Mesothelial cell of epicardium (in vitro differentiated cells): ENCODE measurements at regions not wholly inside any gene's neighbourhood (a gene's known extent, or its start where the extent isn't known, plus 50 kb on each side); places are given as distances from the start of the nearest gene placed in this dataset.
"Not testable (repeated sequence)": the region's sequence is repeated elsewhere in the genome, so short reads cannot be mapped to it uniquely, and the experiment has no call there.

Source experiments
- DNase-seq, 2 experiments: peaks; one replicate each; pipeline ENCODE4 v3.0.0; 2021; ENCODE audit warnings: low spot score in 2 of 2; ENCODE audit not compliant: unreplicated experiment in 2 of 2
- H3K27ac Mint-ChIP-seq: 2 replicates; pipeline ENCODE4 v1.8.0; 2021; ENCODE audit warnings: mixed read lengths
- H3K27me3 Mint-ChIP-seq: 2 replicates; pipeline ENCODE4 v1.8.0; 2021; ENCODE audit warnings: low read depth, mixed read lengths
- H3K36me3 Mint-ChIP-seq: 2 replicates; pipeline ENCODE4 v1.8.0; 2021; ENCODE audit warnings: mixed read lengths
- H3K4me1 Mint-ChIP-seq: 2 replicates; pipeline ENCODE4 v1.8.0; 2021; ENCODE audit warnings: mixed read lengths
- H3K4me3 Mint-ChIP-seq: 2 replicates; pipeline ENCODE4 v1.8.0; 2021; ENCODE audit warnings: mild to moderate bottlenecking, moderate library complexity, mixed read lengths
- H3K9me3 Mint-ChIP-seq: 2 replicates; pipeline ENCODE4 v1.8.0; 2021; ENCODE audit warnings: mixed read lengths
- CTCF ChIP-seq: fragments of 200-600 bp; sonication (generic); IDR thresholded peaks from one replicate; pipeline ENCODE4 v1.5.0; 2021; ENCODE audit warnings: antibody characterized with exemption; ENCODE audit not compliant: unreplicated experiment

GRCh38 chr21:13827201-13827600 is 217.6 kb downstream of the POTED start:
- no peak for DNase-seq
- Mint-ChIP-seq H3K27me3 (no peaks in the 10 kb centered on the region), H3K4me1 (no peaks in the 10 kb centered on the region), H3K36me3 (no peaks in the 10 kb centered on the region), H3K9me3 (peaks cover 49% of the 10 kb centered on the region), H3K27ac (no peak overlapping the region), H3K4me3 (no peak overlapping the region)
- no peak for TF ChIP-seq CTCF

- H3K27me3 Mint-ChIP-seq, DNase-seq, H3K27ac Mint-ChIP-seq, H3K36me3 Mint-ChIP-seq, H3K4me3 Mint-ChIP-seq, H3K4me1 Mint-ChIP-seq: not testable (repeated sequence)
- peaks cover 47% of the 10 kb centered on the region for H3K9me3 Mint-ChIP-seq
Observed at GRCh38 chr21:13826511-13826910, 216.9 kb downstream of the POTED start.

- not testable (repeated sequence) for DNase-seq, H3K27me3 Mint-ChIP-seq, H3K4me3 Mint-ChIP-seq, H3K4me1 Mint-ChIP-seq, H3K36me3 Mint-ChIP-seq, H3K27ac Mint-ChIP-seq
- peaks cover 53% of the 10 kb centered on the region for H3K9me3 Mint-ChIP-seq
Observed at GRCh38 chr21:13825218-13825778, 215.7 kb downstream of the POTED start.

- H3K27ac Mint-ChIP-seq, DNase-seq, H3K36me3 Mint-ChIP-seq, H3K4me3 Mint-ChIP-seq, H3K4me1 Mint-ChIP-seq, H3K27me3 Mint-ChIP-seq: not testable (repeated sequence)
- peaks cover 61% of the 10 kb centered on the region for H3K9me3 Mint-ChIP-seq
Observed at GRCh38 chr21:13820286-13820685, 210.7 kb downstream of the POTED start.

GRCh38 chr21:13812191-13812590 is 202.6 kb downstream of the POTED start:
- H3K9me3 Mint-ChIP-seq: peaks cover 58% of the 10 kb centered on the region
- not testable (repeated sequence) for H3K4me3 Mint-ChIP-seq, H3K36me3 Mint-ChIP-seq, DNase-seq, H3K4me1 Mint-ChIP-seq, H3K27ac Mint-ChIP-seq, H3K27me3 Mint-ChIP-seq

GRCh38 chr21:13810559-13810958 is 201.0 kb downstream of the POTED start:
- peaks cover 62% of the 10 kb centered on the region for H3K9me3 Mint-ChIP-seq
- not testable (repeated sequence) for H3K36me3 Mint-ChIP-seq, H3K4me3 Mint-ChIP-seq

GRCh38 chr21:13806444-13806843 is 196.9 kb downstream of the POTED start:
- H3K36me3 Mint-ChIP-seq, H3K4me1 Mint-ChIP-seq, H3K27me3 Mint-ChIP-seq, DNase-seq, H3K4me3 Mint-ChIP-seq, H3K27ac Mint-ChIP-seq: not testable (repeated sequence)
- peaks cover 57% of the 10 kb centered on the region for H3K9me3 Mint-ChIP-seq

More at GRCh38 chr21:13810559-13810958, 201.0 kb downstream of the POTED start:
- not testable (repeated sequence) for DNase-seq, H3K27me3 Mint-ChIP-seq, H3K27ac Mint-ChIP-seq, H3K4me1 Mint-ChIP-seq

- not testable (repeated sequence) for H3K4me1 Mint-ChIP-seq, H3K4me3 Mint-ChIP-seq, DNase-seq, H3K36me3 Mint-ChIP-seq, H3K27me3 Mint-ChIP-seq, H3K27ac Mint-ChIP-seq
- peaks cover 51% of the 10 kb centered on the region for H3K9me3 Mint-ChIP-seq
Observed at GRCh38 chr21:13802757-13803156, 193.2 kb downstream of the POTED start.
